ENCODE measurements at regions not wholly inside any gene's neighbourhood (a gene's known extent, or its start where the extent isn't known, plus 50 kb on each side); places are given as distances from the start of the nearest gene placed in this dataset.
"Not testable (repeated sequence)": the region's sequence is repeated elsewhere in the genome, so short reads cannot be mapped to it uniquely, and the experiment has no call there.

- H3K9me3 ChIP-seq (ENCODE audit: low read length) = no peaks in the 10 kb centered on the region
- no peaks in the 10 kb centered on the region for H3K79me2 ChIP-seq (replicated peaks; ENCODE audit: insufficient read depth, low read length)
- H3K36me3 ChIP-seq (ENCODE audit: insufficient read depth, low read length) = no peaks in the 10 kb centered on the region
- no peak for TF ChIP-seq EP300 (conservative IDR thresholded peaks at IDR 0.05; ENCODE audit: poor library complexity, severe bottlenecking)
- TF ChIP-seq, protein P1, sequence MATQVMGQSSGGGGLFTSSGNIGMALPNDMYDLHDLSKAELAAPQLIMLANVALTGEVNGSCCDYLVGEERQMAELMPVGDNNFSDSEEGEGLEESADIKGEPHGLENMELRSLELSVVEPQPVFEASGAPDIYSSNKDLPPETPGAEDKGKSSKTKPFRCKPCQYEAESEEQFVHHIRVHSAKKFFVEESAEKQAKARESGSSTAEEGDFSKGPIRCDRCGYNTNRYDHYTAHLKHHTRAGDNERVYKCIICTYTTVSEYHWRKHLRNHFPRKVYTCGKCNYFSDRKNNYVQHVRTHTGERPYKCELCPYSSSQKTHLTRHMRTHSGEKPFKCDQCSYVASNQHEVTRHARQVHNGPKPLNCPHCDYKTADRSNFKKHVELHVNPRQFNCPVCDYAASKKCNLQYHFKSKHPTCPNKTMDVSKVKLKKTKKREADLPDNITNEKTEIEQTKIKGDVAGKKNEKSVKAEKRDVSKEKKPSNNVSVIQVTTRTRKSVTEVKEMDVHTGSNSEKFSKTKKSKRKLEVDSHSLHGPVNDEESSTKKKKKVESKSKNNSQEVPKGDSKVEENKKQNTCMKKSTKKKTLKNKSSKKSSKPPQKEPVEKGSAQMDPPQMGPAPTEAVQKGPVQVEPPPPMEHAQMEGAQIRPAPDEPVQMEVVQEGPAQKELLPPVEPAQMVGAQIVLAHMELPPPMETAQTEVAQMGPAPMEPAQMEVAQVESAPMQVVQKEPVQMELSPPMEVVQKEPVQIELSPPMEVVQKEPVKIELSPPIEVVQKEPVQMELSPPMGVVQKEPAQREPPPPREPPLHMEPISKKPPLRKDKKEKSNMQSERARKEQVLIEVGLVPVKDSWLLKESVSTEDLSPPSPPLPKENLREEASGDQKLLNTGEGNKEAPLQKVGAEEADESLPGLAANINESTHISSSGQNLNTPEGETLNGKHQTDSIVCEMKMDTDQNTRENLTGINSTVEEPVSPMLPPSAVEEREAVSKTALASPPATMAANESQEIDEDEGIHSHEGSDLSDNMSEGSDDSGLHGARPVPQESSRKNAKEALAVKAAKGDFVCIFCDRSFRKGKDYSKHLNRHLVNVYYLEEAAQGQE (IDR thresholded peaks at IDR 0.05; ENCODE audit: borderline replicate concordance) = no peak
- TF ChIP-seq EZH2 (IDR thresholded peaks at IDR 0.05; ENCODE audit: borderline replicate concordance, insufficient read depth, low read length, poor library complexity, severe bottlenecking) = no peak
- TF ChIP-seq RAD21 (conservative IDR thresholded peaks at IDR 0.05) = no peak
- TF ChIP-seq CTCF (IDR thresholded peaks at IDR 0.05; ENCODE audit: poor library complexity, severe bottlenecking) = no peak
- TF ChIP-seq MXI1 (conservative IDR thresholded peaks at IDR 0.05; ENCODE audit: poor library complexity, severe bottlenecking) = no peak
- TF ChIP-seq SMC3 (conservative IDR thresholded peaks at IDR 0.05; ENCODE audit: poor library complexity) = no peak
- no peak for TF ChIP-seq POLR2AphosphoS5 (IDR thresholded peaks at IDR 0.05)
- TF ChIP-seq TAF1 (IDR thresholded peaks at IDR 0.05; ENCODE audit: low read depth) = no peak
- H2AFZ ChIP-seq (ENCODE audit: low read depth, low read length) = no peak overlapping the region
- no peak overlapping the region for H3K4me2 ChIP-seq (ENCODE audit: low read length)
- H4K20me1 ChIP-seq (ENCODE audit: insufficient read depth) = no peaks in the 10 kb centered on the region
- H3K9ac ChIP-seq (ENCODE audit: low read length) = no peak overlapping the region
- no peaks in the 10 kb centered on the region for H3K9me2 ChIP-seq (ENCODE audit: insufficient read depth, low read length)
- no peaks in the 10 kb centered on the region for H3F3A ChIP-seq (ENCODE audit: insufficient read depth, low read length, poor library complexity, severe bottlenecking)
- H3K4me3 ChIP-seq (ENCODE audit: low read length) = no peak overlapping the region
- H3K27ac ChIP-seq (ENCODE audit: low read length) = no peak overlapping the region
- H3K27me3 ChIP-seq (ENCODE audit: insufficient read depth, low read depth, low read length) = no peaks in the 10 kb centered on the region
Measured at GRCh38 chr2:236785611-236786057, 216.0 kb downstream of the ACKR3 start.

DNA sequence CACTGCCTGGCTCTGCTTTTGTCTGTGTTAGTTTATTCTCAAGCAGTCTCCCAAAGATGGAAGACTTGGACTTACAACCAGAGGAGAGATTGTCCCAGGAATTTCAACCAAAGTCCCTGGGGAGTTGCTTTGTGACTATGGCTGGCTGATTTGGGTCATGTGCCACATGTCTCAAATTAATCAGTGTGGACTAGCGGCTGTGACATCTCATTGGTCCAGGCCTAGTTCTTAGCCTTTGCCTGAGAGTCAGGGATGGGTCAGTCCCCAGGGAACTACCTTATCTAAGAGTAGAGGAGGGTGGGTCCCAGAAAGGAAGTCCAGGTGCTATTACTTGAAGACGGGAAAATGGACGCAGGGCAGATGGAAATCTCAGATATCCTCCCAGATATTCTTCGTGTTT is 217.1 kb downstream of the ACKR3 start:
- no peak for TF ChIP-seq POLR2AphosphoS5 (IDR thresholded peaks at IDR 0.05)
- no peak for TF ChIP-seq EP300 (conservative IDR thresholded peaks at IDR 0.05; ENCODE audit: poor library complexity, severe bottlenecking)
- no peak for TF ChIP-seq TAF1 (IDR thresholded peaks at IDR 0.05; ENCODE audit: low read depth)
- TF ChIP-seq RAD21 (conservative IDR thresholded peaks at IDR 0.05) = no peak
- no peak for TF ChIP-seq EZH2 (IDR thresholded peaks at IDR 0.05; ENCODE audit: borderline replicate concordance, insufficient read depth, low read length, poor library complexity, severe bottlenecking)
- no peak for TF ChIP-seq CTCF (IDR thresholded peaks at IDR 0.05; ENCODE audit: poor library complexity, severe bottlenecking)
- TF ChIP-seq SMC3 (conservative IDR thresholded peaks at IDR 0.05; ENCODE audit: poor library complexity) = no peak
- no peak for TF ChIP-seq MXI1 (conservative IDR thresholded peaks at IDR 0.05; ENCODE audit: poor library complexity, severe bottlenecking)
- Histone ChIP-seq H3K9me2 (ENCODE audit: insufficient read depth, low read length) (no peaks in the 10 kb centered on the region), H3K4me2 (ENCODE audit: low read length) (no peak overlapping the region), H3K27me3 (ENCODE audit: insufficient read depth, low read depth, low read length) (no peaks in the 10 kb centered on the region), H3K27ac (ENCODE audit: low read length) (no peak overlapping the region), H3K9ac (ENCODE audit: low read length) (no peak overlapping the region), H3K4me3 (ENCODE audit: low read length) (no peak overlapping the region), H3K79me2 (replicated peaks; ENCODE audit: insufficient read depth, low read length) (no peaks in the 10 kb centered on the region), H4K20me1 (ENCODE audit: insufficient read depth) (no peaks in the 10 kb centered on the region), H3K36me3 (ENCODE audit: insufficient read depth, low read length) (no peaks in the 10 kb centered on the region), H2AFZ (ENCODE audit: low read depth, low read length) (no peak overlapping the region), H3K9me3 (ENCODE audit: low read length) (no peaks in the 10 kb centered on the region), H3F3A (ENCODE audit: insufficient read depth, low read length, poor library complexity, severe bottlenecking) (no peaks in the 10 kb centered on the region)

- not testable (repeated sequence) for H3K9ac ChIP-seq (ENCODE audit: low read length); H4K20me1 ChIP-seq (ENCODE audit: insufficient read depth); H3K79me2 ChIP-seq (replicated peaks; ENCODE audit: insufficient read depth, low read length); H2AFZ ChIP-seq (ENCODE audit: low read depth, low read length); H3K36me3 ChIP-seq (ENCODE audit: insufficient read depth, low read length); H3K4me3 ChIP-seq (ENCODE audit: low read length); H3K9me2 ChIP-seq (ENCODE audit: insufficient read depth, low read length); H3K4me2 ChIP-seq (ENCODE audit: low read length); H3K27me3 ChIP-seq (ENCODE audit: insufficient read depth, low read depth, low read length); H3K9me3 ChIP-seq (ENCODE audit: low read length); H3K27ac ChIP-seq (ENCODE audit: low read length); H3F3A ChIP-seq (ENCODE audit: insufficient read depth, low read length, poor library complexity, severe bottlenecking)
Measured at GRCh38 chr2:236787376-236787775, 217.8 kb downstream of the ACKR3 start.

Measured in neural cell (in vitro differentiated cells).